ENCODE measurements at regions not wholly inside any gene's neighbourhood (a gene's known extent, or its start where the extent isn't known, plus 50 kb on each side); places are given as distances from the start of the nearest gene placed in this dataset.

DNA sequence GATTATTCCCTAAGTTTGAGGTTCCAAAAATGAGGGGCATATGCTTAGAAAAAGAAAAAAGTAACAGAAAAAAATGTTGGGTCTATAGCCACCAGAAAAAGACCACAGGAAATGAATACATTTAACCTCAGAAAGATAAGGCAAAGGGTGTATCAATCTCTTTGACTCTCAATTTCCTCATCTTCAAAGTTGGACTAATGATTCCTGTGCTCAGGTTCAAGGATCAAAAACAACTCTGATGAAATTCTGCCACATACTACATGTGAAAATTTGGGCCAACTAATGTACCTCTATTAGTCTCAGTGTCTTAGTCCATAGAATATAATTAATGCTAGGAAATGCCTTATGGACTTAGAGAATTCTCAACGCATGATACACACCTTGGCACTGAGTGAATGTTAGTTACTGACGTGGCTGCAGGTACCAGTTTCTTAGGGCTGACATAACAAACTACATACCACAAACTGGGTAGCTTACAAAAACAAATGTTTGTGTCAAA is 257.7 kb downstream of the ANKRD50 start:
- H3K9ac ChIP-seq (ENCODE audit: low read length): no peak overlapping the region
- no peak for TF ChIP-seq EZH2 (optimal IDR thresholded peaks at IDR 0.05; ENCODE audit: low read depth, low read length)
- no peak for TF ChIP-seq EZH2phosphoT487 (IDR thresholded peaks at IDR 0.05; ENCODE audit: low read length)
- TF ChIP-seq, protein P1, sequence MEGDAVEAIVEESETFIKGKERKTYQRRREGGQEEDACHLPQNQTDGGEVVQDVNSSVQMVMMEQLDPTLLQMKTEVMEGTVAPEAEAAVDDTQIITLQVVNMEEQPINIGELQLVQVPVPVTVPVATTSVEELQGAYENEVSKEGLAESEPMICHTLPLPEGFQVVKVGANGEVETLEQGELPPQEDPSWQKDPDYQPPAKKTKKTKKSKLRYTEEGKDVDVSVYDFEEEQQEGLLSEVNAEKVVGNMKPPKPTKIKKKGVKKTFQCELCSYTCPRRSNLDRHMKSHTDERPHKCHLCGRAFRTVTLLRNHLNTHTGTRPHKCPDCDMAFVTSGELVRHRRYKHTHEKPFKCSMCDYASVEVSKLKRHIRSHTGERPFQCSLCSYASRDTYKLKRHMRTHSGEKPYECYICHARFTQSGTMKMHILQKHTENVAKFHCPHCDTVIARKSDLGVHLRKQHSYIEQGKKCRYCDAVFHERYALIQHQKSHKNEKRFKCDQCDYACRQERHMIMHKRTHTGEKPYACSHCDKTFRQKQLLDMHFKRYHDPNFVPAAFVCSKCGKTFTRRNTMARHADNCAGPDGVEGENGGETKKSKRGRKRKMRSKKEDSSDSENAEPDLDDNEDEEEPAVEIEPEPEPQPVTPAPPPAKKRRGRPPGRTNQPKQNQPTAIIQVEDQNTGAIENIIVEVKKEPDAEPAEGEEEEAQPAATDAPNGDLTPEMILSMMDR (IDR thresholded peaks at IDR 0.05; ENCODE audit: low read length): no peak
- no peaks in the 10 kb centered on the region for H3K9me2 ChIP-seq (replicated peaks; ENCODE audit: insufficient read depth, low read length)
- H3F3A ChIP-seq (ENCODE audit: insufficient read depth, low read length): no peaks in the 10 kb centered on the region
- no peaks in the 10 kb centered on the region for H3K36me3 ChIP-seq (replicated peaks; ENCODE audit: insufficient read depth, low read length)
- no peak overlapping the region for H3K4me2 ChIP-seq (ENCODE audit: low read depth, low read length)
- no peak overlapping the region for H3K27ac ChIP-seq (ENCODE audit: low read length)
- no peaks in the 10 kb centered on the region for H3K27me3 ChIP-seq (replicated peaks; ENCODE audit: insufficient read depth, low read length)
- H3K4me1 ChIP-seq (ENCODE audit: low read length): no peaks in the 10 kb centered on the region
- H3K9me3 ChIP-seq (replicated peaks; ENCODE audit: insufficient read depth, low read length): no peaks in the 10 kb centered on the region
- no peak overlapping the region for H2AFZ ChIP-seq (ENCODE audit: low read length)
- no peaks in the 10 kb centered on the region for H4K20me1 ChIP-seq (ENCODE audit: insufficient read depth, low read length)
- no peaks in the 10 kb centered on the region for H3K79me2 ChIP-seq (ENCODE audit: low read length)
- no peak overlapping the region for H3K4me3 ChIP-seq (ENCODE audit: low read length)
- DNase-seq: no peak

DNA sequence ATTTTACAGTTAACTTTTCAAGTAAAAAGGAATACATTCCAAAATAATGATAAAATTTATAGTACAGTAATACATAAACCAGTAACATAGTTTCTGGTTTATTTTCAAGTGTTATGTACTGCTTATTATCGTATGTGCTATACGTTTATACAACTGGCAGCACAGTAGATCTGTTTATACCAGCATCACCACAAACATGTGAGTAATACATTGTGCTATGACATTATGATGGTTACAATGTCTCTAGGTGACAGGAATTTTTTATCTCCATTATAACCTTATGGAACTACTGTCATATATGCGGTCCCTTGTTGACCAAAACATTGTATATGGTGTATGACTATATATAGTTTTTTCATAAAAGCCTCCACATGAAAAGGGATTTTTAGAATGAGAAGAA is 256.9 kb downstream of the ANKRD50 start:
- Histone ChIP-seq H3K4me3 (ENCODE audit: low read length) (no peak overlapping the region), H3K4me2 (ENCODE audit: low read depth, low read length) (no peak overlapping the region), H3K9ac (ENCODE audit: low read length) (no peak overlapping the region), H3K27me3 (replicated peaks; ENCODE audit: insufficient read depth, low read length) (no peaks in the 10 kb centered on the region), H3F3A (ENCODE audit: insufficient read depth, low read length) (no peaks in the 10 kb centered on the region), H3K4me1 (ENCODE audit: low read length) (no peaks in the 10 kb centered on the region), H3K36me3 (replicated peaks; ENCODE audit: insufficient read depth, low read length) (no peaks in the 10 kb centered on the region), H3K9me3 (replicated peaks; ENCODE audit: insufficient read depth, low read length) (no peaks in the 10 kb centered on the region), H3K9me2 (replicated peaks; ENCODE audit: insufficient read depth, low read length) (no peaks in the 10 kb centered on the region), H3K79me2 (ENCODE audit: low read length) (no peaks in the 10 kb centered on the region), H3K27ac (ENCODE audit: low read length) (no peak overlapping the region), H2AFZ (ENCODE audit: low read length) (no peak overlapping the region), H4K20me1 (ENCODE audit: insufficient read depth, low read length) (no peaks in the 10 kb centered on the region)
- no peak for TF ChIP-seq EZH2phosphoT487 (IDR thresholded peaks at IDR 0.05; ENCODE audit: low read length)
- TF ChIP-seq, protein P1 (IDR thresholded peaks at IDR 0.05; ENCODE audit: low read length): no peak
- no peak for TF ChIP-seq EZH2 (optimal IDR thresholded peaks at IDR 0.05; ENCODE audit: low read depth, low read length)
- no peak for DNase-seq

DNA sequence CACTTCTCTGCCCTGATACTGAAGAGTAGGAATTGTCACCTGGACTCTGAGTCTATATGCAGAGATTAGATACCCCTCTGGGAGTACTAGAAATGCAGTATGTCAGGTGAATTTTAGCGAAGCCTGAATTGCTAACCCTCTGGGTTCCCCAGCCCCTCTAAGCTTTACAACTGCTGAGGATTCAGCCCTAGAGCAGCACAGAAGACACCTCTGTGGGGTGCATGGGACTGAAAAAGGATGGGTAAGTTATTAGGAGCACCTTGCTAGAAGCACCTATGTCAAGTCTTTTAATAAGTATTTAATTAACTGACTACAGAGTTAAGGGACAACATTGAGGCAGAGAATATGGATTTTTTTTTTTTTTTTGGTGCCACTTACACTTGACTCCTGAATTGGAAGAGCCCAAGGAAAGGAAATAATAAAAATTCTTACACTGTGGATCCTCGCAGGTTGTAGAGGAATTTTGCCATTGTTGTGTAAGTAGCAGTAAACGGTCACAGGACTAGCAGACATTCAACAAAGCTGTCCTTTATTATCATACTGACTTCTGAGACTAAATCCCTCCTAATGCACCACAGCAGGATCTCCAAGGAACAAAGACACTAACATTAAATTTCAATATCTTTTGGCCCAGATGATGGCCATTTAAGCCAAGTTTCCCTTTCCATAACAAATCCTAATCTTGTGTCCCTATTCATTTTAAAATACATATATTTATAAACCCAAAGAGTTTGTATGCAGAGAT is 253.2 kb downstream of the ANKRD50 start:
- DNase-seq: no peak
- H3K4me2 ChIP-seq (ENCODE audit: low read depth, low read length): no peak overlapping the region
- H3K4me1 ChIP-seq (ENCODE audit: low read length): no peaks in the 10 kb centered on the region
- H3K9me2 ChIP-seq (replicated peaks; ENCODE audit: insufficient read depth, low read length): no peaks in the 10 kb centered on the region
- no peaks in the 10 kb centered on the region for H4K20me1 ChIP-seq (ENCODE audit: insufficient read depth, low read length)
- H3K4me3 ChIP-seq (ENCODE audit: low read length): no peak overlapping the region
- no peaks in the 10 kb centered on the region for H3K9me3 ChIP-seq (replicated peaks; ENCODE audit: insufficient read depth, low read length)
- H3K27me3 ChIP-seq (replicated peaks; ENCODE audit: insufficient read depth, low read length): no peaks in the 10 kb centered on the region
- H3F3A ChIP-seq (ENCODE audit: insufficient read depth, low read length): no peaks in the 10 kb centered on the region
- H3K27ac ChIP-seq (ENCODE audit: low read length): no peak overlapping the region
- no peaks in the 10 kb centered on the region for H3K79me2 ChIP-seq (ENCODE audit: low read length)
- no peak overlapping the region for H3K9ac ChIP-seq (ENCODE audit: low read length)
- no peak overlapping the region for H2AFZ ChIP-seq (ENCODE audit: low read length)
- no peaks in the 10 kb centered on the region for H3K36me3 ChIP-seq (replicated peaks; ENCODE audit: insufficient read depth, low read length)
- no peak for TF ChIP-seq EZH2phosphoT487 (IDR thresholded peaks at IDR 0.05; ENCODE audit: low read length)
- no peak for TF ChIP-seq EZH2 (optimal IDR thresholded peaks at IDR 0.05; ENCODE audit: low read depth, low read length)
- TF ChIP-seq, protein P1 (IDR thresholded peaks at IDR 0.05; ENCODE audit: low read length): no peak

All from MM.1S (cell line).